ENCODE measurements at regions not wholly inside any gene's neighbourhood (a gene's known extent, or its start where the extent isn't known, plus 50 kb on each side); places are given as distances from the start of the nearest gene placed in this dataset.

- no peak for ATAC-seq
- intact Hi-C loops (cut with micrococcal nuclease) = no loop called here
- no peaks in the 10 kb centered on the region for H3K36me3 Mint-ChIP-seq
- H3K27me3 ChIP-seq (ENCODE audit: control insufficient read depth, insufficient read depth, low read length) = no peaks in the 10 kb centered on the region
- no peaks in the 10 kb centered on the region for H3K4me1 Mint-ChIP-seq
- H3K4me3 Mint-ChIP-seq = no peak overlapping the region
- no peak overlapping the region for H3K27ac ChIP-seq (ENCODE audit: low read length)
- H3K4me3 ChIP-seq (ENCODE audit: low read length) = no peak overlapping the region
- H3K9me3 Mint-ChIP-seq = no peaks in the 10 kb centered on the region
- peaks cover 0 to 15% of the 10 kb centered on the region in 2 donors for H3K27me3 Mint-ChIP-seq (ENCODE audit: low read depth in 2 of 2)
- H3K4me1 ChIP-seq (ENCODE audit: control insufficient read depth, insufficient read depth, low read length) = no peaks in the 10 kb centered on the region
- no peak for TF ChIP-seq CTCF (IDR thresholded peaks at IDR 0.05)
- H3K27ac Mint-ChIP-seq = no peak overlapping the region
- H3K9me3 ChIP-seq (ENCODE audit: control insufficient read depth, insufficient read depth, low read length) = no peaks in the 10 kb centered on the region
- DNase-seq = no peak
- no peaks in the 10 kb centered on the region for H3K36me3 ChIP-seq (ENCODE audit: control insufficient read depth, insufficient read depth, low read length)
- WGBS (ENCODE audit: insufficient coverage) = 78% methylated on average over 3 of the region's 4 CpGs
Observed at GRCh38 chr6:154653853-154654252, 79.4 kb upstream of the SCAF8 start.

- H3K36me3 ChIP-seq (ENCODE audit: control insufficient read depth, insufficient read depth, low read length) = no peaks in the 10 kb centered on the region
- Mint-ChIP-seq H3K9me3 (no peaks in the 10 kb centered on the region), H3K36me3 (no peaks in the 10 kb centered on the region), H3K4me1 (no peaks in the 10 kb centered on the region), H3K4me3 (no peak overlapping the region), H3K27me3 (ENCODE audit: low read depth in 2 of 2) (peaks cover 5 to 13% of the 10 kb centered on the region in 2 donors), H3K27ac (no peak overlapping the region)
- DNase-seq (no peak), ATAC-seq (no peak)
- H3K27me3 ChIP-seq (ENCODE audit: control insufficient read depth, insufficient read depth, low read length) = no peaks in the 10 kb centered on the region
- no peak overlapping the region for H3K4me3 ChIP-seq (ENCODE audit: low read length)
- H3K27ac ChIP-seq (ENCODE audit: low read length) = no peak overlapping the region
- WGBS (ENCODE audit: insufficient coverage) = 95% methylated on average over 2 of the region's 2 CpGs
- H3K4me1 ChIP-seq (ENCODE audit: control insufficient read depth, insufficient read depth, low read length) = no peaks in the 10 kb centered on the region
- intact Hi-C loops (cut with micrococcal nuclease) = no loop called here
- TF ChIP-seq CTCF (IDR thresholded peaks at IDR 0.05) = no peak
- H3K9me3 ChIP-seq (ENCODE audit: control insufficient read depth, insufficient read depth, low read length) = no peaks in the 10 kb centered on the region
Observed at GRCh38 chr6:154656660-154657059, 76.6 kb upstream of the SCAF8 start.

- 25% methylated on average over 2 of the region's 4 CpGs for WGBS (ENCODE audit: insufficient coverage)
- Histone ChIP-seq H3K27ac (ENCODE audit: low read length) (no peak overlapping the region), H3K27me3 (ENCODE audit: control insufficient read depth, insufficient read depth, low read length) (no peaks in the 10 kb centered on the region), H3K9me3 (ENCODE audit: control insufficient read depth, insufficient read depth, low read length) (no peaks in the 10 kb centered on the region), H3K4me1 (ENCODE audit: control insufficient read depth, insufficient read depth, low read length) (no peaks in the 10 kb centered on the region), H3K36me3 (ENCODE audit: control insufficient read depth, insufficient read depth, low read length) (no peaks in the 10 kb centered on the region), H3K4me3 (ENCODE audit: low read length) (no peak overlapping the region)
- Mint-ChIP-seq H3K9me3 (no peaks in the 10 kb centered on the region), H3K4me1 (no peaks in the 10 kb centered on the region), H3K27me3 (ENCODE audit: low read depth in 2 of 2) (peaks cover 15 to 20% of the 10 kb centered on the region in 2 donors), H3K27ac (no peak overlapping the region), H3K36me3 (no peaks in the 10 kb centered on the region), H3K4me3 (no peak overlapping the region)
- TF ChIP-seq CTCF (IDR thresholded peaks at IDR 0.05) = no peak
- ATAC-seq = no peak
- intact Hi-C loops (cut with micrococcal nuclease) = no loop called here
- no peak for DNase-seq
Observed at GRCh38 chr6:154661768-154662167, 71.4 kb upstream of the SCAF8 start.

- WGBS (ENCODE audit: insufficient coverage) = 88% methylated on average over 3 of the region's 3 CpGs
- H3K27ac ChIP-seq (ENCODE audit: low read length) = no peak overlapping the region
Observed at GRCh38 chr6:154664287-154664686, 68.9 kb upstream of the SCAF8 start.

More at GRCh38 chr6:154664287-154664686, 68.9 kb upstream of the SCAF8 start:
- H3K27ac Mint-ChIP-seq = no peak overlapping the region
- peaks cover 15 to 20% of the 10 kb centered on the region in 2 donors for H3K27me3 Mint-ChIP-seq (ENCODE audit: low read depth in 2 of 2)
- no peak for TF ChIP-seq CTCF (IDR thresholded peaks at IDR 0.05)
- no peaks in the 10 kb centered on the region for H3K36me3 Mint-ChIP-seq
- no peaks in the 10 kb centered on the region for H3K9me3 Mint-ChIP-seq
- Histone ChIP-seq H3K9me3 (ENCODE audit: control insufficient read depth, insufficient read depth, low read length) (no peaks in the 10 kb centered on the region), H3K4me3 (ENCODE audit: low read length) (no peak overlapping the region), H3K27me3 (ENCODE audit: control insufficient read depth, insufficient read depth, low read length) (no peaks in the 10 kb centered on the region), H3K36me3 (ENCODE audit: control insufficient read depth, insufficient read depth, low read length) (no peaks in the 10 kb centered on the region), H3K4me1 (ENCODE audit: control insufficient read depth, insufficient read depth, low read length) (no peaks in the 10 kb centered on the region)
- intact Hi-C loops (cut with micrococcal nuclease) = no loop called here
- no peaks in the 10 kb centered on the region for H3K4me1 Mint-ChIP-seq
- ATAC-seq (no peak), DNase-seq (no peak)
- H3K4me3 Mint-ChIP-seq = no peak overlapping the region

All from natural killer cell (primary cell).